K562 (cell line): ENCODE measurements at regions not wholly inside any gene's neighbourhood (a gene's known extent, or its start where the extent isn't known, plus 50 kb on each side); places are given as distances from the start of the nearest gene placed in this dataset.

Source experiments
- ATAC-seq: fragments of 200-7000 bp; cut with Tn5 transposase; 3 replicates; pipeline ENCODE4 v1.9.1; 2020; ENCODE audit warnings: moderate library complexity
- BruUV-seq: library from RNA; stranded (reverse); fragments of 400-500 nt; replicated peaks from 2 replicates; lab custom pipeline; 2021; lab: Mats Ljungman, UMichigan
- CTCF ChIA-PET: fragments of 300-600 bp; formaldehyde crosslinking; extraction: SDS; loops from one replicate; lab custom pipeline; 2021; ENCODE audit warnings: low intra/inter-chr PET ratio; lab: Yijun Ruan, JAX
- POLR2A ChIA-PET: fragments of 300-600, 350-650 bp; sonication (Branson Sonifier 250); formaldehyde crosslinking; extraction: SDS; loops from one replicate; lab custom pipeline; 2021; ENCODE audit warnings: antibody characterized with exemption, inconsistent platforms; lab: Yijun Ruan, JAX
- DNase-seq, 4 experiments: peaks; one replicate each; pipeline versions ENCODE4 v3.0.0 to v3.0.0-alpha.2; 2011 to 2018; ENCODE audit warnings: low spot score in 3 of 4, mixed read lengths in 3 of 4; ENCODE audit errors: extremely low read depth in 1 of 4
- FAIRE-seq: peaks from 2 replicates; lab custom pipeline; 2011; peaks lifted over from hg19 to GRCh38; lab: Jason Lieb, UNC
- H2AFZ ChIP-seq: 2 replicates; pipeline ENCODE4 v1.6.0; 2011; ENCODE audit warnings: low read depth, low read length, control low read depth, inconsistent platforms
- H3K27ac ChIP-seq: fragments of 200-600 bp; 3 replicates; pipeline ENCODE4 v1.8.0; 2011; ENCODE audit warnings: low read depth, mild to moderate bottlenecking, control low read depth, inconsistent platforms, low read length, moderate library complexity, mixed read lengths; ENCODE audit errors: extremely low read depth
- H3K27me3 ChIP-seq, 2 experiments: fragments of 300-600 bp in 1 of 2; 2 replicates in 1 of 2; 3 replicates in 1 of 2; pipeline versions ENCODE4 v1.6.0 to v1.8.0; 2011; ENCODE audit warnings: inconsistent platforms in 2 of 2, low read length in 2 of 2, mild to moderate bottlenecking in 1 of 2, mixed read lengths in 1 of 2, moderate library complexity in 1 of 2; ENCODE audit not compliant: control insufficient read depth in 2 of 2, insufficient read depth in 2 of 2
- H3K36me3 ChIP-seq: fragments of 300-600 bp; 3 replicates; pipeline ENCODE4 v1.8.0; 2011; ENCODE audit warnings: mild to moderate bottlenecking, low read length, inconsistent platforms; ENCODE audit not compliant: control insufficient read depth, insufficient read depth
- H3K4me1 ChIP-seq, 2 experiments: fragments of 200-600 bp in 1 of 2; replicated peaks in 1 of 2; 2 replicates in 1 of 2; 3 replicates in 1 of 2; pipeline versions ENCODE4 v1.5.1 to v1.8.0; 2011; ENCODE audit warnings: inconsistent platforms in 2 of 2, low read length in 2 of 2, mild to moderate bottlenecking in 1 of 2, mixed read lengths in 1 of 2, moderate library complexity in 1 of 2; ENCODE audit not compliant: control insufficient read depth in 2 of 2, insufficient read depth in 2 of 2
- H3K4me2 ChIP-seq: 2 replicates; pipeline ENCODE4 v1.6.1; 2011; ENCODE audit warnings: low read length, control low read depth, inconsistent platforms, mixed read lengths; ENCODE audit not compliant: insufficient read depth
- H3K4me3 ChIP-seq: fragments of 200-600 bp; sonication (generic), shearing (Covaris generic); 2 replicates; pipeline ENCODE4 v1.5.1; 2016; ENCODE audit warnings: control low read depth, inconsistent platforms
- H3K79me2 ChIP-seq: fragments of 200-600 bp; 3 replicates; pipeline ENCODE4 v1.8.0; 2011; ENCODE audit warnings: low read length, inconsistent platforms; ENCODE audit not compliant: control insufficient read depth, insufficient read depth
- H3K9ac ChIP-seq, 2 experiments: 2 replicates each; pipeline versions ENCODE4 v1.6.0 to v1.6.1; 2011; ENCODE audit warnings: low read depth in 2 of 2, low read length in 2 of 2, control low read depth in 1 of 2, inconsistent platforms in 1 of 2, mild to moderate bottlenecking in 1 of 2, mixed read lengths in 1 of 2; ENCODE audit not compliant: insufficient read depth in 1 of 2
- H3K9me1 ChIP-seq: one replicate; pipeline ENCODE4 v1.6.0; 2011; ENCODE audit warnings: inconsistent platforms, mild to moderate bottlenecking, low read length, moderate library complexity; ENCODE audit not compliant: control insufficient read depth, insufficient read depth
- H3K9me3 ChIP-seq: replicated peaks from 2 replicates; pipeline ENCODE4 v1.5.1; 2011; ENCODE audit warnings: low read depth, low read length, inconsistent platforms; ENCODE audit not compliant: control insufficient read depth, insufficient read depth
- H4K20me1 ChIP-seq: replicated peaks from 2 replicates; pipeline ENCODE4 v1.6.1; 2011; ENCODE audit warnings: low read length, inconsistent platforms, mixed read lengths; ENCODE audit not compliant: control insufficient read depth, insufficient read depth
- BRF1 ChIP-seq: IDR thresholded peaks from 3 replicates; pipeline ENCODE4 v1.6.1; 2011; ENCODE audit warnings: borderline replicate concordance, mild to moderate bottlenecking; ENCODE audit not compliant: insufficient read length; ENCODE audit errors: extremely low read depth
- BRF2 ChIP-seq: IDR thresholded peaks from 3 replicates; pipeline ENCODE4 v1.6.1; 2011; ENCODE audit warnings: borderline replicate concordance, mild to moderate bottlenecking; ENCODE audit not compliant: insufficient read length, insufficient read depth
- E2F5 ChIP-seq: sonication (generic); formaldehyde crosslinking; IDR thresholded peaks from 2 replicates; pipeline ENCODE4 v1.8.0; 2022; ENCODE audit warnings: mild to moderate bottlenecking, missing genetic modification reagents
- HEY1 ChIP-seq: fragments of 250-450 bp; sonication (Bioruptor Pico); IDR thresholded peaks from 2 replicates; pipeline ENCODE4 v1.5.0; 2020; ENCODE audit warnings: mild to moderate bottlenecking, moderate library complexity, borderline replicate concordance
- HINFP ChIP-seq: fragments of 450-650 bp; conservative IDR thresholded peaks from 2 replicates; pipeline ENCODE4 v1.6.1; 2016; ENCODE audit warnings: missing genetic modification characterization, low read depth, mild to moderate bottlenecking, control low read depth, missing compliant biosample characterization
- PHF20 ChIP-seq: fragments of 450-650 bp; IDR thresholded peaks from 2 replicates; pipeline ENCODE4 v1.6.1; 2018; ENCODE audit not compliant: partially characterized antibody
- PPARD ChIP-seq: fragments of 250-450 bp; sonication (Bioruptor Pico); IDR thresholded peaks from 2 replicates; pipeline ENCODE4 v1.8.0; 2022; ENCODE audit warnings: inconsistent platforms, mild to moderate bottlenecking, moderate library complexity
- ZNF146 ChIP-seq: IDR thresholded peaks from one replicate; pipeline ENCODE4 v1.6.1; 2018; ENCODE audit warnings: missing compliant biosample characterization; ENCODE audit not compliant: unreplicated experiment
- WGBS: fragments of 100-300 bp; shearing (Covaris generic); methylation state at CpG from one replicate; pipeline ENCODE4 v1.1.6; 2016; ENCODE audit warnings: low coverage, mixed read lengths; ENCODE audit not compliant: insufficient coverage; ENCODE audit errors: missing lambda C conversion rate; 5-methylcytosine and 5-hydroxymethylcytosine counted together
- in situ Hi-C: fragments of 300-500 bp; cut with MboI; formaldehyde crosslinking; loops from 4 replicates; pipeline ENCODE4 v1.15.0; 2018; ENCODE audit warnings: inconsistent platforms, mixed read lengths
- intact Hi-C: fragments of 100-400 bp; cut with micrococcal nuclease; formaldehyde crosslinking; loops from 2 replicates; pipeline ENCODE4 v1.14.2; 2022
- TF ChIP-seq, protein P1 (sequence below): fragments of 450-650 bp; IDR thresholded peaks from 2 replicates; pipeline ENCODE4 v1.6.1; 2014; ENCODE audit warnings: low read depth, mild to moderate bottlenecking, moderate library complexity, borderline replicate concordance

GRCh38 chr4:156188596-156188995 is 234.9 kb upstream of the CTSO start:
- intact Hi-C loops, result no loop called here

More at GRCh38 chr4:156188596-156188995, 234.9 kb upstream of the CTSO start:
- Histone ChIP-seq H3K9me1 (no peaks in the 10 kb centered on the region), H2AFZ (no peak overlapping the region), H4K20me1 (no peaks in the 10 kb centered on the region), H3K27ac (no peak overlapping the region), H3K27me3 (no peaks in the 10 kb centered on the region), H3K79me2 (no peaks in the 10 kb centered on the region), H3K4me3 (no peak overlapping the region), H3K9ac (no peak overlapping the region), H3K4me1 (no peaks in the 10 kb centered on the region), H3K36me3 (no peaks in the 10 kb centered on the region), H3K9me3 (no peaks in the 10 kb centered on the region), H3K4me2 (no peak overlapping the region)
- no TSS peak for BruUV-seq
- ChIA-PET CTCF (no interaction called here), POLR2A (no interaction called here)
- no peak for DNase-seq
- TF ChIP-seq E2F5 (CRISPR knock-in tag) (no peak), BRF1 (no peak), BRF2 (no peak), PPARD (CRISPR knock-in tag) (no peak), HEY1 (CRISPR knock-in tag) (no peak), PHF20 (no peak), HINFP (tag) (no peak), ZNF146 (no peak)
- TF ChIP-seq, protein P1, sequence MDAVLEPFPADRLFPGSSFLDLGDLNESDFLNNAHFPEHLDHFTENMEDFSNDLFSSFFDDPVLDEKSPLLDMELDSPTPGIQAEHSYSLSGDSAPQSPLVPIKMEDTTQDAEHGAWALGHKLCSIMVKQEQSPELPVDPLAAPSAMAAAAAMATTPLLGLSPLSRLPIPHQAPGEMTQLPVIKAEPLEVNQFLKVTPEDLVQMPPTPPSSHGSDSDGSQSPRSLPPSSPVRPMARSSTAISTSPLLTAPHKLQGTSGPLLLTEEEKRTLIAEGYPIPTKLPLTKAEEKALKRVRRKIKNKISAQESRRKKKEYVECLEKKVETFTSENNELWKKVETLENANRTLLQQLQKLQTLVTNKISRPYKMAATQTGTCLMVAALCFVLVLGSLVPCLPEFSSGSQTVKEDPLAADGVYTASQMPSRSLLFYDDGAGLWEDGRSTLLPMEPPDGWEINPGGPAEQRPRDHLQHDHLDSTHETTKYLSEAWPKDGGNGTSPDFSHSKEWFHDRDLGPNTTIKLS, result no peak
- in situ Hi-C loops, result no loop called here
- FAIRE-seq, result no peak
- WGBS, result 0% methylated on average over 1 of the region's 1 CpG
- ATAC-seq, result no peak
